Left lobe of liver (tissue), 2 donors: ENCODE measurements at regions not wholly inside any gene's neighbourhood (a gene's known extent, or its start where the extent isn't known, plus 50 kb on each side); places are given as distances from the start of the nearest gene placed in this dataset.

Experiments used
- ATAC-seq: fragments of 200-7000 bp; cut with Tn5 transposase; one replicate; pipeline ENCODE4 v1.9.1; 2020; ENCODE audit warnings: mild to moderate bottlenecking, moderate library complexity
- DNase-seq: peaks from one replicate; pipeline ENCODE4 v3.0.0-alpha.2; 2020; ENCODE audit warnings: low spot score
- donor health status: DM: no; HTN: no; CAD: no; lungs with moderate emphysema.
- donor health status: DM: no; HTN: yes; CAD: no.

DNA sequence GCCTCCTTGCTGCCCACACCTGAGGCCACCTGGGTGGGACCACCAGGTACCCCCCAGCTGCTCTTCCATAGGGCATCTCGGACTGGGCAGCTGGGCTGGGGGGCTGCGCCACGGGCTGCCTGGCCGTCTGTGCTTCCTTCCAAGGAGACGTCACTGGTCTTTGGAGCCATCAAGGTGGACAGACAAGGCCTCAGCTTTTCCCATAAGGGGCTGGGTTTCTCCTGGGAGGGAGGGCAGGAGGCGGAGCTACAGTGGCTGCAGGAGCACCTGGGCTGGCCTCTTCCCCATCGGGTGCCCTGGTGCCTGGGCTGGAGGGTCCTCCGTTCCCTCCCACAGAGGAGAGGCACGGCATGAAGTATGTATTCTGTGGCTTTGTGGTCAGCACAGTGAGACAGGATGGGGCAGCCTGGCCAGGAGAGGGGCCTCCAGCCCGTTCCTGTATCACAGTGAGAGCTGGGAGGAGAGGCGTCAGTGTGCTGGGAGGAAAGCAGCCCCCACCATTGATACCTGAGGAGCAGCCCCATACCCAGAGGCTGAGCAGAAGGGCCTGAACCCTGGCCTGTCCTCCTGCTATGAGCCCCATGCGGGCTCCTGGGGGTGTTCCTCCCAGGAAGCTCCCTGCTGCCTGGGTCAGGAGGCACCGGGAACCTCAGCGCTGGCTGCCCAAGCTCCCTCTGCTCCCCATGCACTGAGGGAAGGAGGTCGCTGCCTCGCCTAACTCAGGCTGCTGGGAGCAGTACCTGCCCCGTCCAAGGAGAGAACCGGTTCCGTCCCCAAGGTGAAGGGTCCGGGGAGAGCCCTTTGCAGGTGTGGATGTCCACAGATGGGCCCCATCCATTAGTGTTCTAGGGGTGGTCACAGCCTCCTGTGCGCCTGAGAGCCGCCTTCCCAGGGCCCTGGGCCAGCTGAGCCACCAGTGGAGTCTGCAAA is 1075.0 kb downstream of the BRD1 start:
- ATAC-seq (no peak), DNase-seq (no peak)

DNA sequence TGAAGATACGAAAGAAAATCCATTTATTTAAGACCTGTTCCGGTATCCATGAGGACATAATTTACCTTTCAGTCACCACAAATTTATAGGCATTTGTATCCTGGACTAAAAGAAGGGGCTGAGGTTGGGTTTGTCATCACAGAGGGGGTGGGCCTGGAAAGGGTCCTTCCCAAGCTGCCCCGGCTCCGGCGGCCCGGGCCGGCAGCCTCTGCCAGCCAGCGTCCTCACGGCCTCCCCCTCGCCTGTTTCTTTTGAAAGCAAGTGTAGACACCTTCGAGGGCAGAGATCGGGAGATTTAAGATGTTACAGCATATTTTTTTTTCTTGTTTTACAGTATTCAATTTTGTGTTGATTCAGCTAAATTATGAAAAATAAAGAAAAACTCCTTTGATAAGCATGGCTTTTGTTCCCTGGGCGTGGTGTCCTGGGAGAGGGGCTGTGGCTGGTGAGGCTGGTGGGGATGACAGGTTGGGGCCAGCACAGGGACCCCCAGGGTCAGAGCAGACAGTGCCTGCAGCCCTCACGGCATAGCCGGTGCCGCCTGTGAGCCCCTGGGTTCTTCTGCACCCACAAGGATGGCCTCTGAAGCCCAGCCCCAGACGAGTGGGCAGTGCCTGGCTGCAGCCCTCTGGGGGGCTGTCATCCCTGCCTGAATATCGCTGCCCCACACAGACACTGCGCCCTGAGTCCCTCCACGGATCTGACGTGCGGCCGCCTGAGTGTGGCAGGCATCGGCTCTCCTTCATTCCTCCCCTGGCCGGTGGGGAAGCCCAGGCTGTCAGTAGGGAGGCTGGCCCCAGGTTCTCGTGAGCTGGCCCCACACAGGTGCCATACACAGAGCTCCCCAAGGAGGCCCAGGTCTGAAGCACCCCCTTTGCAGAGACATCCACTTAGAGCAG is 1075.9 kb downstream of the BRD1 start:
- ATAC-seq (no peak), DNase-seq (no peak)

DNA sequence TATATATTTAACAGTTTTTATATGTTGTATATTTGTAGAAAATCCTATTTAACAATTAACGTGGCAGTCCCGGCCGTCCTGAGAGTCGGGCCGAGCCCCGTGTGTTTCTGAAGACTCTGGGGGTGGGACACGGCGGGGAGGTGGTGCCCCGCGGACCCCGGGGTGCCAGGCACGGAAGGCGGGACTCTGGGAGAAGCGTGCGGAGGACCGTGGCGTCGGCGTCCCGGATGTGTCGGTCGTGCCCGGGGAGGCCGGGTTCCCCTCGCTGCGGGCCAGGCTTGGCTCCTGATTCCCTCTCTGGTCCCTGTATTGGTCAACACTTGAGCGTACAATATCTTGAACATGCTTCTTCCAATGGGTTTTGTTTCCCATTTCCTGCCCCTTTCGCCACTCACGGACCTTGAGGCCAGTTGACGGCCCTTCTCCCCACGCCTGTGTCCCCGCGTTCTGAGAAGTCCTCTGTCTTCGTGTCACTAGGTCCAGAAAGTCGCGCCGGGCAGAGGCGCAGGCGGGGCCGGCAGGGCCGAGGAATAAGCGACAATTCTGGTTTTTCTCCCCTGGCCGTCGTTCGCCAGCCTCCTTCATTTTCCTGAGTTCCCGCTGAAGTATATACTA is 1076.7 kb downstream of the BRD1 start:
- DNase-seq: no peak
- no peak for ATAC-seq

DNA sequence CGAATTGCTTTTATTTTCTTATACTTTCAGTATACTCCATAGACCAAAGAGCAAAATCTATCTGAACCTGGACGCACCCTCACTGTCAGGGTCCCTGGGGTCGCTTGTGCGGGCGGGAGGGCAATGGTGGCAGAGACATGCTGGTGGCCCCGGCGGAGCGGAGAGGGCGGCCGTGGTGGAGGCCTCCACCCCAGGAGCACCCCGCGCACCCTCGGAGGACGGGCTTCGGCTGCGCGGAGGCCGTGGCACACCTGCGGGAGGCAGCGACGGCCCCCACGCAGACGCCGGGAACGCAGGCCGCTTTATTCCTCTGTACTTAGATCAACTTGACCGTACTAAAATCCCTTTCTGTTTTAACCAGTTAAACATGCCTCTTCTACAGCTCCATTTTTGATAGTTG is 1077.4 kb downstream of the BRD1 start:
- no peak for DNase-seq

DNA sequence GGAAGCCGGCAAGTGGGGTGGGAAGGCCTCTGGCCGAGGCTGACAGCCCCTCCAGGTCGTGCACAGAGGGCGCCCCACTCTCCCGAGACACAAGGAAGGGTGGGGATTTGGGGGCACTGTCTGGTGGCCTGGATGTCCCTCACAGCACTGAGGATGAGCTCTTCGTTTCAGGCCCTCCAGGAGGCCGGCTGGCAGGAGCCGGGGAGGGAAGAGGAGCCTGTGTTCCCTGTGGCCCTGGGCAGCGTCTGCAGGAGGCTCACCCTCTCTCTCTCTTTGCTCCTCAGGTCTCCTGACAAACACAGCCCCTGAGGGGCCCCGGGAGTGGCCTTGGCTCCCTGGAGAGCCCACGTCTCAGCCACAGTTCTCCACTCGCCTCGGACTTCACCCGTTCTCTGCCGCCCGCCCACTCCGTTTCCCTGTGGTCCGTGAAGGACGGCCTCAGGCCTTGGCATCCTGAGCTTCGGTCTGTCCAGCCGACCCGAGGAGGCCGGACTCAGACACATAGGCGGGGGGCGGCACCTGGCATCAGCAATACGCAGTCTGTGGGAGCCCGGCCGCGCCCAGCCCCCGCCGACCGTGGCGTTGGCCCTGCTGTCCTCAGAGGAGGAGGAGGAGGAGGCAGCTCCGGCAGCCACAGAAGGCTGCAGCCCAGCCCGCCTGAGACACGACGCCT is 1078.0 kb downstream of the BRD1 start:
- DNase-seq: no peak
- ATAC-seq: no peak

More for the DNA sequence above, 1077.4 kb downstream of the BRD1 start:
- no peak for ATAC-seq

DNA sequence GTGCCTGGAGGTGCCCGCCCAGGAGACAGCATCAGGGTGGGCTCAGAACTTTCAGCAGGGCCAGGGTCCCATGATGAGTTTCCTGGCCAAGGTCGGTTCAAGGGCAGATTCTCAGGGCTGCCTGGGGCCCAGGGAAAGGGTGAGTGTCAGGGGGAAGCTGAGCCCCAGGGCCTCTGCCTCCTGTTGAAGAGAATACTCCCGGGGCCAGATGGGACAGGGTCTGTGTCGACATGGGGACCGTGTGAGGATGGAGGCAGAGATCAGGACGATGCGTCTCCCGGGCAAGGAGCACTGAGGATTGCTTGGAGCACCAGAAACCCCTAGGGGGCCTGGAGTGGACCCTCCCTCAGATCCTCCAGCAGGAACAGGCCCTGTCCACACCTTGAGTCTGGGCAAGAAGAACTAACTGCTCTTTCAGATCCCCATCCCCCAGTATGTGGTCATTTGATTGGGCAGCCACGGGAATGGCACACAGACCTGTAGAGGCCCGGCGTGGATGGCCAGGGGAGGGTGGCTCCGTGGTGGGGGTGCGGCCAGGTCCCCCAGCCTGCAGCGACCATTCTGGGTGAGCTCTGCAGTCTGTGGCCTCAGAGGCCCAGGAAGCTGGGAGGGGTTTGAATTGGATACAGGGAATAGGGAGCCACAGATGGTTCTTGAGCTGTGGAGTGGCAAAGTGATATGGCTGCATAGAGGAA is 1078.7 kb downstream of the BRD1 start:
- DNase-seq (no peak), ATAC-seq (no peak)

DNA sequence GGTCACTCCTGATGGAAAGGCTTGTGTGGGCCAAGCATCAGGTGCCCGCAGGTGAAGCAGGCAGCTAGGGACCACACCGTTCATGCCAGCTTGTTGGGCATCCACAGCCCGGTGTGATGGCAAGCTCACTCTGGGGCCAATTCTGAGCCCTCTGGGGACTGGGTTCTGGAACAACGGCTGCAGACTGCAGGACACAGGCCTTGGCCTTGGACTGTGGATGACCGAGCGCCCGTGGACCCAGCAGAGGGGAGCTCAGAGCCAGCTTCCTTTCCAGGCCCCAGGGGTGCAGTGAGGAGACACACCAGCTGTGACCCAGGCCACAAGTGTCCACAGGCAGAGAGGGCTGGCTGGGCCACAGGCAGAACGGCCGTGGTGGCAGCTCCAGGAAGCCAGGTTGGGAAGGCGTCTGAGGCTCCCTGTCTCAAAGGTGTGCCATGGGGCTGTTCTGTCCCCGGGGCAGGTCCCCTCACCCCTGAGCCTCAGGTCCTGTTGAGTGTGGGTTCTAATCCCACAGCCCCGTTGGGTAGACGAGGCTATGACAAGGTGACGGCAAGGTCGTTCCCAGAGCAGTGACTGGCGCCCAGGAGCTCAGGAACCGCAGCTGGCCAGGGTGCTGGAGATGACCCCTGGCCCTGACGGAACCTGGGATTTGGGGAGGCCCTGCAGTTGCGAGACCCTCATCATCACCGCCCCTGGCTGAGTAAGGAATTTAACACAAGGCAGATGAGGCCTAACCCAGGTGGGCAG is 1079.4 kb downstream of the BRD1 start:
- ATAC-seq (no peak), DNase-seq (no peak)

DNA sequence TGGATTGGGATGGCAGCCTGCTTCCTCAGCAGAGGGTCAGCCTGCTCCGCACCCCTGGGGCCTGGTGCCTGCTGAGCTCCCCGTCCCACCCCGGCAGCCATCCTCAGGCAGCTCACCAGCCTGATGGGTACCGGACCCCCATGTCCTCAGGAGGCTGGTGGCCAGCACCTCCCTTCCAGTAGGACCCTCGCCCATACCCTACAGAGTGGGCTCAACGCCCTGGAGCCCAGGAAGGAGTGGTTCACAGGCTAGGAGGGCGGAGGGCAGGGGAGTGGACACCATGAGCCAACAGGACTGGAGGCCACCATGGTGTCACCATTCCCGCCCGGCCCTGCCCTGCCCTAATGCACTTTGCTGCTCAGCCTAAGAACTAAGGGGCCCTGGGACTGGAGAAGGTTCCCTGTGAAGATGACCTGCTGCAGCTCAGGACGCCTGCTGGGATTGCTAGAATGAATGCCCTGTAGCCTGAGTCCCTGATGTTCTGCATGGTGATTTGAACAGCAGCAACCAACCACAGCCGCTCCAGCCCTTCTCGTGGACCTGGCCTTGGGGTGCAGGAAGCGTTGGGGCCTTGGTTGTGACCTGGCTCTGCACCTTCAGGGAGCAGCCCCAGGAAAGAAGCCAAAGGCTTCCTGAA is 1080.8 kb downstream of the BRD1 start:
- DNase-seq (no peak), ATAC-seq (no peak)

DNA sequence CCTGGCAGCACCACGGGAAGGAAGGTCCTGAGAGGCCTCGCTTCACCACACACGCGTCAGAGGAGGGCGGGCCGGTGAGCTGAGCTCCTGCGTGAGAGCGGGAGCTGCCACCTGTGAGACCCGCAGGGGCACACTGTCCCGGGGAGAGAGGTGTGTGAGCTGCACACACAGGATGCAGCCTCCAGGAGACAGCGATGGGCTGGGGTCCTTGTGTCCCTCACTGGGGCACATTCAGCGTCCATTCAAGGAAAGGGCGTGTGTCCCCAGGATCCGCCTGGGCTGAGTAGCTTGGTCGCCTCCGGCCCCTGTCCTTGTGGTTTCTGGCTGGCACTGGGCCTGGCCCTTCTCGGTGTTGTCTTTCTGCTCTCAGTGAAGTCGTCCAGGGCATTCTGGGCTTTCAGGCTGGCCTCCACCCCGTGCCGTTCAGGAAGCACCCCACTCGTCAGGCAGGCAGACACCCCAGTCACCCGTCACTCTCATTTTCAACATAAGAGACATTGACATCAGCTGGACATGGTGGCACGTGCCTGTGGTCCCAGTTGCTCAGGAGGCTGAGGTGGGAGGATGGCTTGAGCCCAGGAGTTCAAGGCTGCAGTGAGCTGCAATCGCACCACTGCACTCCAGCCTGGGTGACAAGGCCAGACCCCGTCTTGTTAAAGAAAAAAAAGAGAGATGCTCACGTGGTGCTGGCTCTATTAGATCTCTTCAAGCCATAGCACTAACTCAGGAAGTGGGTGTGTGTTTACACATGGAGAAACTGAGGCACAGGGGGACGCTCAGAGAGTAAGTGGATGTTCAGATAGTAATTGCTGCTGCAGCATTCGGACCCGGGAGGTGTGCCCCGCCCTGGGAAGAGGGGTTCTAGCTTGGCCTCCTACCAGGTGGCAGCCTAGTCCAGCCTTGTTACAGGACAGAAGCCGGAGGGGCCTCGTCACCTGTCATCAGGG is 1081.6 kb downstream of the BRD1 start:
- DNase-seq: no peak

DNA sequence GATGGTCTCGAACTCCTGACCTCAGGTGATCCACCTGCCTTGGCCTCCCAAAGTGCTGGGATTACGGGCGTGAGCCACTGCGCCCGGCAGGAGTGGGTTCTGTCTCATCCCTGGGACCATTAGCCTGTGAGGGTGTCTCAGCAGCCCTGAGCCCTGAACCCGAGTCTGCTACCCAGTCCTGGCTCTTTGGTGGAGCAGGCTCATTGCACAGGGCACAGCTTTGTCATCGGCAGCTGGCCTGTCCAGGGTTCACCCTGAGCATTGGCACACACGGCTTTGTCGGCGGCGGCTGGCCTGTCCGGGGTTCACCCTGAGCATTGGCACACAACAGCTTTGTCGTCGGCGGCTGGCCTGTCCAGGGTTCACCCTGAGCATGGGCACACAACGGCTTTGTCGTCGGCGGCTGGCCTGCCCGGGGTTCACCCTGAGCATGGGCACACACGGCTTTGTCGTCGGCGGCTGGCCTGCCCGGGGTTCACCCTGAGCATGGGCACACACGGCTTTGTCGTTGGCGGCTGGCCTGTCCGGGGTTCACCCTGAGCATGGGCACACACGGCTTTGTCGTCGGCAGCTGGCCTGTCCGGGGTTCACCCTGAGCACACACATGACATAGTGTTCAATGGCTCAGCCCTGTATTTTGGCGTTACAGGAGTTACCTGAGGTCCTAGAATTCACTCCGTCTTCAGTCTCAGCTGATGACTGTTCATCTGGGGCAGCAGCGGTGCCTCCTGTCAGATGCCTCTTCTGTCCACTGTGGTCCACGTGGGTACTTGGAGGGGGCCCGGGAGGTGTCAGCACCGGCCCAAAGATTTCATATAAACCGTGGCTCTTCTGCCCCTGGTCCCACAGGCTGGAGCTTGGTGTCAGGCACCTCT is 1082.5 kb downstream of the BRD1 start:
- ATAC-seq (peak; percentile 18), DNase-seq (no peak)

More for the DNA sequence above, 1081.6 kb downstream of the BRD1 start:
- ATAC-seq: no peak

DNA sequence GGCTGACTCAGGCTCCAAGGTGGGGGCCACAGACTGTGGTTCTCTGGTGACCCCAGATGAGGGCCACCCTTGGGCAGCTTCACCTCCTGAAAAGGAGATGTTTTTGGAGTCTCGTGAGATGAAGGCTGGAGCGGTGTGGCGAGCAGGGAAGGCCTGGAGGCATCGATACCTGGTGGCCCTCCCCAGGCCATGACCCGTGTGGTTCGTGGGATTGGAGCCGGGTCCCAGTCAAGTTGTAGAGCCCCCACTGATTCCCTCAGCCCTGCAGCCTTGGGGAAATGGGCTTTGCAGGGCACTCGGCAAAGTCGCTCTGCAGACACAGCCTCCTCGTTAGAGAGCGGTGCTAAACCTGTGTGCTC is 1083.4 kb downstream of the BRD1 start:
- no peak for ATAC-seq
- peak; percentile 31 for DNase-seq

DNA sequence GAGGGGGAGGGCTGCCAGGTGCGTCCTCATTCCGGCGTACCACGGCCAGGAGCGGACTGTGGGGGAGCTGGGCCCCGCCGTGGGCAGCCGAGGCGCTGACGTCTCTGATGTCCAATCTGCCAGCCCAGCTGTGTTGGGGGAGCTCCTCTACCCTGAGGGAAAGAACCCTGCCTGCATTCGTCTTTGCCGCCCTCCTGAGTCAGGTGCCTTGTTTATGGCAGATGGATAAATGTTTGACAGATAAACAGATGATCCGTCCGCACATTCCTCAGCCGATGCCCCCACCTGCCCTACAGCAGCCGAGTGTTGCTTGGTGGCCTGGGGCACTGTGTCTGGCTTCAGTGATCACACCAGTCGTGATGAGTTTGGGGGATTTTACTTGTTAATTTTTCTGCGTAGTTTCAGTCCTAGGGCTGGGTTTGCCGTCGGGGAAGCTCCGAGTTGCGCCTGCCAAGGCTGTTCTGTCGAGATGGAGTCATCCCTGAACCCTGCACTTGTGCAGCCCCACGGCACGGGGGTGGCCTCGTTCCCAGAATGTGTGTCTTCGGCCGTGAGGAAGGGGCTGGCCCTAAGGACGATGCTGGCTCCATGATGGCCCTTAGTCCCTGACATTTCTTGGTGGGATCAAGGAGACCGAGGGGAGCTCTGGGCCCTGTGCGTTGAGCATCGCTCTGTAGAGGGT is 1083.9 kb downstream of the BRD1 start:
- DNase-seq (peak; percentile 39), ATAC-seq (no peak)

DNA sequence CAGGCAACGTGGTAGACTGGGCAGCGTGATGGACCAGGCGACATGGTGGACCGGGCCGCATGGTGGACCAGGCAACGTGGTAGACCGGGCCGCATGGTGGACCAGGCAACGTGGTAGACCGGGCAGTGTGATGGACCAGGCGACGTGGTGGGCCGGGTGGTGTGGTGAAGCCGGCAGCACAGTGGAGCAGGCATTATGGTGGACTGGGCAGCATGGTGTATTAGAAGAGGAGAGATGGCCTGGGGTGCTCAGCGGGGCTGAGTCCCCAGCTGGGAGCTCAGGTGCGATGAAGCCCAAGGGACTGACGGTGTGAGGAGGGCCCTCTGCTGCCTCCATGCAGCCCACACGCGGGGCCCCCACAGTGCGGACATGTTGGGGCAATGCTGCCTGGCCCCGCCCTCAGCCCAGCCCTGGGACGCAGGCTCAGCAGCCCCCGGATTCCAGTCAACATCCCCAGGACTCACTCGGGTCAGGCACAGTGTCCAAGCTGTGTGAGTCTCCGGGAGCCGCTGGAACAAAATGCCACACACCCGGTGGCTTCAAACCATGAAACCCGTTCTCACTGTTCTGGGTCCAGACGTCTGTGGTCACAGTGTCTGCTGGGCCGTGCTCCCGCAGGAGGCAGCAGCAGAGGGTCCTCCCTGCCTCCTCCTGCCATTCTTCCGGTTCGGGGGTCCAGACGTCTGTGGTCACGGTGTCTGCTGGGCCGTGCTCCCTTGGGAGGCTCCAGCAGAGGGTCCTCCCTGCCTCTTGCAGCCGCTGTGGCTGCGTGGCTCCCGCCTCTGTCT is 1084.9 kb downstream of the BRD1 start:
- ATAC-seq (no peak), DNase-seq (peak; percentile 33)

DNA sequence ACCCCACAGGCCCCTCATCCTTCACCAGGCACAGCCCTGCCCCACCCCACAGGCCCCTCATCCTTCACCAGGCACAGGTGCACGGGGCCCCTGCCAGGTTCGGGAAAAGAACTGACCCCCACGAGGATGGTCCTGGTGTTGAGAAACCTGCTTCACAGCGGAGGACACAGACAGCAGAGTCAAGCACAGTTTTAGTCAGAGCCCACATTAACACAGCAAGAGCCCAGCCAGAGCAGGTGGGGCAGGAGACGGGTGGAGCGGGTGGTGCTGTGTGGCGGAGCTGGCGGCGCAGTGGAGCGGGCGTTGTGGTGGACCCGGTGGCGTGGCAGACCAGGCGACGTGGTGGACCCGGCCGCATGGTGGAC is 1085.5 kb downstream of the BRD1 start:
- DNase-seq (no peak), ATAC-seq (no peak)

DNA sequence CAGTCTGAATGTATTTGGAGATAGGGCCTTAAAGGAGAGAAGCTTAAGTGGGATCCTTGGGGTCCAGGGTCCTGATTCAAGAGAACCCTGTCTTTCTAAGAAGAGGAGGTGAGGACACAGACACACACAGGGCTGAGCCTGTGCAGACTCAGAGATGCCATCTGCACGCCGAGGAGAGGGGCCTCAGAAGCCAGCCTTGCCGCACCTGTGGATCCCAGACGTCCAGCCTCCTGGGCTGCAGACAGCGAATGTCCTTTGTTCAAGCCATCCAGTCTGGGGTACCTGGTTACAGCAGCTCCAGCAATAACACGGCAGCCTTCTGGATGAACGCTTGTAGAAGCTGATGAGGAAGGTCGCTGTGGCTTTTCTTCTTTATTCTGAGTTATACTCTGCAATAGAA is 1086.1 kb downstream of the BRD1 start:
- DNase-seq (peak; percentile 27), ATAC-seq (no peak)
